Hepatocyte (in vitro differentiated cells): ENCODE measurements at regions not wholly inside any gene's neighbourhood (a gene's known extent, or its start where the extent isn't known, plus 50 kb on each side); places are given as distances from the start of the nearest gene placed in this dataset.

Experiments
- CTCF ChIP-seq: fragments of 200-600 bp; sonication (generic); IDR thresholded peaks from 2 replicates; pipeline ENCODE4 v1.5.1; 2016; ENCODE audit warnings: antibody characterized with exemption, mild to moderate bottlenecking; ENCODE audit not compliant: poor library complexity
- EZH2 ChIP-seq: fragments of 200-600 bp; sonication (generic); IDR thresholded peaks from 2 replicates; pipeline ENCODE4 v1.6.1; 2016; ENCODE audit warnings: antibody characterized with exemption, mild to moderate bottlenecking, borderline replicate concordance
- EZH2phosphoT487 ChIP-seq: fragments of 200-600 bp; sonication (generic); IDR thresholded peaks from one replicate; pipeline ENCODE4 v1.6.1; 2018; ENCODE audit warnings: antibody characterized with exemption, mild to moderate bottlenecking, low read depth, moderate library complexity; ENCODE audit not compliant: unreplicated experiment, severe bottlenecking

- TF ChIP-seq CTCF (no peak), EZH2 (no peak), EZH2phosphoT487 (no peak)
Measured at GRCh38 chr5:152869971-152870370, 464.9 kb upstream of the NMUR2 start.
